ENCODE measurements at regions not wholly inside any gene's neighbourhood (a gene's known extent, or its start where the extent isn't known, plus 50 kb on each side); places are given as distances from the start of the nearest gene placed in this dataset.

DNA sequence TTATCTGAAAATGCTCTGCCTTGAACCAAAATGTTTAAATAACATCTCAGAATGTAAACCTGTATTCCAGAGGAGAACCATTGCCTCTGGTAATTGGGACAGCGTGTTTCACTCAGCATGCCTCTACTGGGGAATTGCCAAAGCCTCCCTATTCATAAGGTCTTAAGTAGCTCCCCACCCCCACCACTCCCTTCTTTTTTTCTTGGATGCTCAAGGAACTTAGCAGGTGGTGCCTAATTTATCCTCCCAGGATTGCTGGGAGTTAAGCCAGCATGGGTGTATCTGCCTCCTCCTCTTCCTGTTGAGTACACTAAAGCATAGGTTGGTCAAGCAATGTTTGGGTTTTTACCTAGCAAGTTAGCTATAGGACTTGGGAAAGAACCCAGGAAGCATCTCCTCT lies 220.2 kb downstream of the DMAC1 start:
- dilution Hi-C loops (cut with MboI; ENCODE audit: extremely low pct_ligation_motif_present, low sequenced_read_pairs): no loop called here
- Histone ChIP-seq H3K79me2 (ENCODE audit: control insufficient read depth, insufficient read depth, low read length) (no peaks in the 10 kb centered on the region), H3K9me3 (ENCODE audit: control insufficient read depth, low read depth, low read length) (no peaks in the 10 kb centered on the region), H3K4me2 (ENCODE audit: control insufficient read depth, extremely low read depth, insufficient read depth, low read depth, low read length) (no peak overlapping the region), H3K27me3 (ENCODE audit: control insufficient read depth, extremely low read depth, insufficient read depth, low read length) (no peaks in the 10 kb centered on the region), H3K9ac (ENCODE audit: control insufficient read depth, extremely low read depth, insufficient read depth, low read length) (no peak overlapping the region), H3K9me1 (ENCODE audit: control insufficient read depth, extremely low read depth, insufficient read depth, low read length) (no peaks in the 10 kb centered on the region), H3K27ac (ENCODE audit: control insufficient read depth, insufficient read depth, low read length) (no peak overlapping the region), H2AFZ (ENCODE audit: control insufficient read depth, low read length) (no peak overlapping the region), H4K20me1 (ENCODE audit: control insufficient read depth, extremely low read depth, insufficient read depth, low read length) (no peaks in the 10 kb centered on the region), H3K4me1 (ENCODE audit: control insufficient read depth, extremely low read depth, insufficient read depth, low read length) (no peaks in the 10 kb centered on the region), H3K36me3 (ENCODE audit: control insufficient read depth in 2 of 2, extremely low read depth in 1 of 2, insufficient read depth in 2 of 2, low read length in 2 of 2) (no peaks in the 10 kb centered on the region), H3K4me3 (ENCODE audit: control insufficient read depth in 2 of 3, extremely low read depth in 1 of 3, insufficient read depth in 2 of 3, low read depth in 1 of 3, low read length in 3 of 3) (no peak overlapping the region)
- DNase-seq (ENCODE audit: low read depth, low spot score) (no peak), FAIRE-seq (no peak)
- no peak for TF ChIP-seq EZH2 (IDR thresholded peaks at IDR 0.05; ENCODE audit: low read length)
- TF ChIP-seq CTCF (optimal IDR thresholded peaks at IDR 0.05 in 1 of 3, IDR thresholded peaks at IDR 0.05 in 1 of 3, conservative IDR thresholded peaks at IDR 0.05 in 1 of 3; ENCODE audit: extremely low read depth in 1 of 3, insufficient read depth in 2 of 3, low read length in 3 of 3): no peak

DNA sequence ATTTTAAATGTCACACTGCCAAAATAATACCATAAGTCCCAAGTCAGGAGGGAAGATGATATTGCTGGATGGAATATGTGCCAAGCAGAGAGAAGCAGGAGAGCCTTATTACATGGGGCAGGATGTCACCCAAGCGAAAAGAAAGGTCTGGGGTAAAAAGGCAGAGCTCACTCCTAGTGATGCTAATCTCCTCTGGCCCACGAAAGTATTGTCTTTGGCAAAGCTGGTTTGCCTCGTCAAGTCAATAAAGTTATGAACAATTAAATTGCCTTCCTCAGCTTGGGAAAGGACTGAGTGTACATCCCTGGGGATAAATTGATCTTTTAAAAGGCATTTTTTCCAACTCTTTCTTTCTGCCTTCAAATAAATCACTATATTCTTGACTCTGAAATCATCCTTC lies 220.6 kb downstream of the DMAC1 start:
- no peaks in the 10 kb centered on the region for H3K9me1 ChIP-seq (ENCODE audit: control insufficient read depth, extremely low read depth, insufficient read depth, low read length)
- TF ChIP-seq CTCF (optimal IDR thresholded peaks at IDR 0.05 in 1 of 3, IDR thresholded peaks at IDR 0.05 in 1 of 3, conservative IDR thresholded peaks at IDR 0.05 in 1 of 3; ENCODE audit: extremely low read depth in 1 of 3, insufficient read depth in 2 of 3, low read length in 3 of 3) (no peak), EZH2 (IDR thresholded peaks at IDR 0.05; ENCODE audit: low read length) (no peak)
- no peaks in the 10 kb centered on the region for H3K4me1 ChIP-seq (ENCODE audit: control insufficient read depth, extremely low read depth, insufficient read depth, low read length)
- no peak overlapping the region for H3K4me2 ChIP-seq (ENCODE audit: control insufficient read depth, extremely low read depth, insufficient read depth, low read depth, low read length)
- H3K9ac ChIP-seq (ENCODE audit: control insufficient read depth, extremely low read depth, insufficient read depth, low read length): no peak overlapping the region
- H3K4me3 ChIP-seq (ENCODE audit: control insufficient read depth in 2 of 3, extremely low read depth in 1 of 3, insufficient read depth in 2 of 3, low read depth in 1 of 3, low read length in 3 of 3): no peak overlapping the region
- no peaks in the 10 kb centered on the region for H4K20me1 ChIP-seq (ENCODE audit: control insufficient read depth, extremely low read depth, insufficient read depth, low read length)
- no peaks in the 10 kb centered on the region for H3K9me3 ChIP-seq (ENCODE audit: control insufficient read depth, low read depth, low read length)
- no peaks in the 10 kb centered on the region for H3K79me2 ChIP-seq (ENCODE audit: control insufficient read depth, insufficient read depth, low read length)
- dilution Hi-C loops (cut with MboI; ENCODE audit: extremely low pct_ligation_motif_present, low sequenced_read_pairs): no loop called here
- DNase-seq (ENCODE audit: low read depth, low spot score) (no peak), FAIRE-seq (no peak)
- no peaks in the 10 kb centered on the region for H3K27me3 ChIP-seq (ENCODE audit: control insufficient read depth, extremely low read depth, insufficient read depth, low read length)
- H3K27ac ChIP-seq (ENCODE audit: control insufficient read depth, insufficient read depth, low read length): no peak overlapping the region
- H2AFZ ChIP-seq (ENCODE audit: control insufficient read depth, low read length): no peak overlapping the region
- H3K36me3 ChIP-seq (ENCODE audit: control insufficient read depth in 2 of 2, extremely low read depth in 1 of 2, insufficient read depth in 2 of 2, low read length in 2 of 2): no peaks in the 10 kb centered on the region

Data from keratinocyte (primary cell).